ENCODE measurements at regions not wholly inside any gene's neighbourhood (a gene's known extent, or its start where the extent isn't known, plus 50 kb on each side); places are given as distances from the start of the nearest gene placed in this dataset.
"Not testable (repeated sequence)": the region's sequence is repeated elsewhere in the genome, so short reads cannot be mapped to it uniquely, and the experiment has no call there.

GRCh38 chr17:21542991-21543390 lies 149.3 kb upstream of the KCNJ18 start:
- TF ChIP-seq CTCF (IDR thresholded peaks at IDR 0.05) = no peak
- no peak for DNase-seq (ENCODE audit: low spot score)
- no peak for ATAC-seq (ENCODE audit: low FRiP score)

- no peak for TF ChIP-seq CTCF (IDR thresholded peaks at IDR 0.05)
- ATAC-seq (ENCODE audit: low FRiP score) (no peak), DNase-seq (ENCODE audit: low spot score) (no peak)
Measured at GRCh38 chr17:21545064-21545463, 147.3 kb upstream of the KCNJ18 start.

GRCh38 chr17:21548236-21548635 lies 144.1 kb upstream of the KCNJ18 start:
- TF ChIP-seq CTCF (IDR thresholded peaks at IDR 0.05) = no peak
- DNase-seq (ENCODE audit: low spot score) (no peak), ATAC-seq (ENCODE audit: low FRiP score) (no peak)

GRCh38 chr17:21549107-21549687 lies 143.1 kb upstream of the KCNJ18 start:
- no peak for TF ChIP-seq CTCF (IDR thresholded peaks at IDR 0.05)
- ATAC-seq (ENCODE audit: low FRiP score) = no peak
- no peak for DNase-seq (ENCODE audit: low spot score)

- ATAC-seq (ENCODE audit: low FRiP score); DNase-seq (ENCODE audit: low spot score): not testable (repeated sequence)
Measured at GRCh38 chr17:21550031-21550430, 142.3 kb upstream of the KCNJ18 start.

- no peak for TF ChIP-seq CTCF (IDR thresholded peaks at IDR 0.05)
- DNase-seq (ENCODE audit: low spot score) (peak; percentile 56), ATAC-seq (ENCODE audit: low FRiP score) (peak; percentile 96)
Measured at GRCh38 chr17:21551081-21551881, 141.0 kb upstream of the KCNJ18 start.

- not testable (repeated sequence) for DNase-seq (ENCODE audit: low spot score); ATAC-seq (ENCODE audit: low FRiP score)
Measured at GRCh38 chr17:21558921-21559320, 133.4 kb upstream of the KCNJ18 start.

- no peak for ATAC-seq (ENCODE audit: low FRiP score)
- TF ChIP-seq CTCF (IDR thresholded peaks at IDR 0.05) = no peak
- DNase-seq (ENCODE audit: low spot score) = no peak
Measured at GRCh38 chr17:21564262-21564661, 128.1 kb upstream of the KCNJ18 start.

GRCh38 chr17:21564757-21565156 lies 127.6 kb upstream of the KCNJ18 start:
- not testable (repeated sequence) for ATAC-seq (ENCODE audit: low FRiP score); DNase-seq (ENCODE audit: low spot score)

GRCh38 chr17:21570427-21570826 lies 121.9 kb upstream of the KCNJ18 start:
- ATAC-seq (ENCODE audit: low FRiP score); DNase-seq (ENCODE audit: low spot score): not testable (repeated sequence)

GRCh38 chr17:21572148-21572547 lies 120.2 kb upstream of the KCNJ18 start:
- not testable (repeated sequence) for ATAC-seq (ENCODE audit: low FRiP score); DNase-seq (ENCODE audit: low spot score)
